ENCODE measurements at regions not wholly inside any gene's neighbourhood (a gene's known extent, or its start where the extent isn't known, plus 50 kb on each side); places are given as distances from the start of the nearest gene placed in this dataset.

DNA sequence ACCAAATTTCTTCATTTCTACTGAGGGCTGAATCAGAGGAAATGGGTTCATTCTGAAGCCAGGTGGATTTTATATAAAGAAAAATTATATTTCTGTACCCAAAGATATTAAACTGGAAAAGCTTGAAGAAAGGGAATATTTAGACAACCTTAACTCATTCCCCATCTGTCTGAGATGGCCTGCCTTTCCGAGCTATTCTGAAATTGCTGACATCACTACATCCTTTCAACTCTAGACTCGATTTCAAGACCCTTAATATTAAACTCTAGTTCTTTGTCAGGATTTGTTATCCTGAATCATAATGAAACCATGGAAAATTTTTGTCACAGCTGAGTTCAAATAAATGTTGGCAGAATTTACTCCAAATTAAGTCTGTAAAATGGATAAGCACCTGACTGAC is 818.5 kb upstream of the SEMA6A start:
- H2BK15ac ChIP-seq (ENCODE audit: low read depth, low read length) = no peak overlapping the region
- no peak overlapping the region for H3K23ac ChIP-seq (ENCODE audit: insufficient read length, low read depth, low read length)
- H3K27ac ChIP-seq (ENCODE audit: insufficient read length, low read depth, low read length) = no peak overlapping the region
- H3K9me3 ChIP-seq (ENCODE audit: control insufficient read depth, low read depth, low read length) = no peaks in the 10 kb centered on the region
- H2BK20ac ChIP-seq (ENCODE audit: low read depth, low read length, poor library complexity, severe bottlenecking) = no peak overlapping the region
- no peak overlapping the region for H3T11ph ChIP-seq (ENCODE audit: low read length)
- H4K5ac ChIP-seq (ENCODE audit: insufficient read length, low read depth, low read length) = no peak overlapping the region
- no peak for DNase-seq
- H3K79me2 ChIP-seq (ENCODE audit: insufficient read depth, low read length) = no peaks in the 10 kb centered on the region
- H3K4me1 ChIP-seq (ENCODE audit: insufficient read depth, low read length) = no peaks in the 10 kb centered on the region
- Mint-ChIP-seq H3K27me3 (ENCODE audit: low read depth) (no peaks in the 10 kb centered on the region; the same call in 1 of the 2 replicates), H3K4me3 (no peak overlapping the region), H3K27ac (no peak overlapping the region), H3K4me1 (no peaks in the 10 kb centered on the region), H3K9me3 (peaks cover 0 to 4% of the 10 kb centered on the region in 2 experiments; a peak in 1 of 5 replicates), H3K36me3 (ENCODE audit: insufficient read depth in 1 of 3, low read depth in 3 of 3) (no peaks in the 10 kb centered on the region; a peak in 2 of 7 replicates)
- H2BK12ac ChIP-seq (ENCODE audit: insufficient read length, low read depth, low read length) = no peak overlapping the region
- H3K79me1 ChIP-seq (ENCODE audit: insufficient read depth, low read depth, low read length, poor library complexity, severe bottlenecking) = no peaks in the 10 kb centered on the region
- H2AK5ac ChIP-seq (ENCODE audit: insufficient read length, low read length) = no peak overlapping the region
- H4K20me1 ChIP-seq (ENCODE audit: control insufficient read depth, insufficient read depth, insufficient read length) = no peaks in the 10 kb centered on the region
- H3K56ac ChIP-seq (ENCODE audit: insufficient read length, low read depth, low read length) = no peak overlapping the region
- no CpG with 5 or more reads among the region's 2 CpGs for WGBS (ENCODE audit: extremely low coverage, insufficient read length, low lambda C conversion rate)
- no peak overlapping the region for H3K18ac ChIP-seq (ENCODE audit: insufficient read length, low read depth, low read length)
- no peak overlapping the region for H2BK120ac ChIP-seq (ENCODE audit: low read depth, low read length, poor library complexity, severe bottlenecking)
- H4K91ac ChIP-seq (ENCODE audit: insufficient read length, low read depth, low read length) = no peak overlapping the region
- H3K4ac ChIP-seq (ENCODE audit: low read depth, low read length) = no peak overlapping the region
- no peak overlapping the region for H2BK5ac ChIP-seq (ENCODE audit: insufficient read length, low read length)
- H3K27me3 ChIP-seq (ENCODE audit: insufficient read depth, low read length) = no peaks in the 10 kb centered on the region
- no peaks in the 10 kb centered on the region for H3K23me2 ChIP-seq (ENCODE audit: insufficient read length, low read depth, low read length, poor library complexity, severe bottlenecking)
- H3K9ac ChIP-seq (ENCODE audit: extremely low read depth, insufficient read length, low read length) = no peak overlapping the region
- no peak overlapping the region for H3K4me2 ChIP-seq (ENCODE audit: insufficient read depth, insufficient read length, low read length)
- H2AFZ ChIP-seq (ENCODE audit: low read length) = no peak overlapping the region
- TF ChIP-seq, protein P1, sequence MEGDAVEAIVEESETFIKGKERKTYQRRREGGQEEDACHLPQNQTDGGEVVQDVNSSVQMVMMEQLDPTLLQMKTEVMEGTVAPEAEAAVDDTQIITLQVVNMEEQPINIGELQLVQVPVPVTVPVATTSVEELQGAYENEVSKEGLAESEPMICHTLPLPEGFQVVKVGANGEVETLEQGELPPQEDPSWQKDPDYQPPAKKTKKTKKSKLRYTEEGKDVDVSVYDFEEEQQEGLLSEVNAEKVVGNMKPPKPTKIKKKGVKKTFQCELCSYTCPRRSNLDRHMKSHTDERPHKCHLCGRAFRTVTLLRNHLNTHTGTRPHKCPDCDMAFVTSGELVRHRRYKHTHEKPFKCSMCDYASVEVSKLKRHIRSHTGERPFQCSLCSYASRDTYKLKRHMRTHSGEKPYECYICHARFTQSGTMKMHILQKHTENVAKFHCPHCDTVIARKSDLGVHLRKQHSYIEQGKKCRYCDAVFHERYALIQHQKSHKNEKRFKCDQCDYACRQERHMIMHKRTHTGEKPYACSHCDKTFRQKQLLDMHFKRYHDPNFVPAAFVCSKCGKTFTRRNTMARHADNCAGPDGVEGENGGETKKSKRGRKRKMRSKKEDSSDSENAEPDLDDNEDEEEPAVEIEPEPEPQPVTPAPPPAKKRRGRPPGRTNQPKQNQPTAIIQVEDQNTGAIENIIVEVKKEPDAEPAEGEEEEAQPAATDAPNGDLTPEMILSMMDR (conservative IDR thresholded peaks at IDR 0.05) = no peak
- H3K14ac ChIP-seq (ENCODE audit: insufficient read depth, low read length) = no peak overlapping the region
- no peak overlapping the region for H4K8ac ChIP-seq (replicated peaks; ENCODE audit: insufficient read length, low read depth, low read length)
